ENCODE measurements at regions not wholly inside any gene's neighbourhood (a gene's known extent, or its start where the extent isn't known, plus 50 kb on each side); places are given as distances from the start of the nearest gene placed in this dataset.

GRCh38 chr14:83217492-83217891 is 1683.8 kb upstream of the SEL1L start:
- Histone ChIP-seq H3K4me3 (no peak overlapping the region), H3K27ac (ENCODE audit: low read depth in 1 of 2, low read length in 1 of 2) (no peak overlapping the region), H3K36me3 (ENCODE audit: control insufficient read depth in 4 of 4, insufficient read depth in 4 of 4, low read length in 4 of 4) (no peaks in the 10 kb centered on the region), H3K9me3 (ENCODE audit: control insufficient read depth in 4 of 4, insufficient read depth in 3 of 4, low read length in 3 of 4) (no peaks in the 10 kb centered on the region), H3K27me3 (ENCODE audit: control insufficient read depth in 3 of 3, insufficient read depth in 3 of 3, low read length in 2 of 3) (no peaks in the 10 kb centered on the region), H3K4me1 (ENCODE audit: control insufficient read depth in 5 of 5, insufficient read depth in 5 of 5, low read length in 5 of 5) (no peaks in the 10 kb centered on the region), H3K9ac (ENCODE audit: insufficient read depth in 1 of 2, low read length in 2 of 2) (no peak overlapping the region)
- TF ChIP-seq CTCF (IDR thresholded peaks at IDR 0.05; ENCODE audit: control extremely low read depth, extremely low read depth), result no peak
- ATAC-seq (ENCODE audit: insufficient read depth, low FRiP score) (no peak), DNase-seq (peak; percentile 56 to 81 (median 77))

GRCh38 chr14:83247924-83248639 is 1714.4 kb upstream of the SEL1L start:
- H3K4me3 ChIP-seq, result no peak overlapping the region
- DNase-seq (no peak), ATAC-seq (ENCODE audit: insufficient read depth, low FRiP score) (no peak)
- H3K9ac ChIP-seq (ENCODE audit: insufficient read depth in 1 of 2, low read length in 2 of 2), result no peak overlapping the region
- peaks cover 0 to 6% (median 0%) of the 10 kb centered on the region in 4 donors for H3K9me3 ChIP-seq (ENCODE audit: control insufficient read depth in 4 of 4, insufficient read depth in 3 of 4, low read length in 3 of 4)
- TF ChIP-seq CTCF (IDR thresholded peaks at IDR 0.05; ENCODE audit: control extremely low read depth, extremely low read depth), result no peak
- H3K27me3 ChIP-seq (ENCODE audit: control insufficient read depth in 3 of 3, insufficient read depth in 3 of 3, low read length in 2 of 3), result no peaks in the 10 kb centered on the region
- H3K27ac ChIP-seq (ENCODE audit: low read depth in 1 of 2, low read length in 1 of 2), result no peak overlapping the region
- H3K4me1 ChIP-seq (ENCODE audit: control insufficient read depth in 5 of 5, insufficient read depth in 5 of 5, low read length in 5 of 5), result no peaks in the 10 kb centered on the region
- H3K36me3 ChIP-seq (ENCODE audit: control insufficient read depth in 4 of 4, insufficient read depth in 4 of 4, low read length in 4 of 4), result no peaks in the 10 kb centered on the region
- 75% methylated on average over 5 of the region's 5 CpGs for WGBS, 2 donors

- Histone ChIP-seq H3K4me1 (ENCODE audit: control insufficient read depth in 5 of 5, insufficient read depth in 5 of 5, low read length in 5 of 5) (no peaks in the 10 kb centered on the region), H3K9me3 (ENCODE audit: control insufficient read depth in 4 of 4, insufficient read depth in 3 of 4, low read length in 3 of 4) (no peaks in the 10 kb centered on the region), H3K4me3 (no peak overlapping the region), H3K27me3 (ENCODE audit: control insufficient read depth in 3 of 3, insufficient read depth in 3 of 3, low read length in 2 of 3) (no peaks in the 10 kb centered on the region), H3K36me3 (ENCODE audit: control insufficient read depth in 4 of 4, insufficient read depth in 4 of 4, low read length in 4 of 4) (no peaks in the 10 kb centered on the region), H3K27ac (ENCODE audit: low read depth in 1 of 2, low read length in 1 of 2) (no peak overlapping the region), H3K9ac (ENCODE audit: insufficient read depth in 1 of 2, low read length in 2 of 2) (no peak overlapping the region)
- ATAC-seq (ENCODE audit: insufficient read depth, low FRiP score) (no peak), DNase-seq (peak in 1 of 3 donors; percentile 4)
- TF ChIP-seq CTCF (IDR thresholded peaks at IDR 0.05; ENCODE audit: control extremely low read depth, extremely low read depth), result no peak
- WGBS, 2 donors, result 78 to 83% methylated on average over 2 of the region's 2 CpGs
Measured at GRCh38 chr14:83251402-83251801, 1717.7 kb upstream of the SEL1L start.

GRCh38 chr14:83253870-83254269 is 1720.2 kb upstream of the SEL1L start:
- ATAC-seq (ENCODE audit: insufficient read depth, low FRiP score), result no peak

More at GRCh38 chr14:83253870-83254269, 1720.2 kb upstream of the SEL1L start:
- peak in 2 of 3 donors; percentile 1 to 19 for DNase-seq
- TF ChIP-seq CTCF (IDR thresholded peaks at IDR 0.05; ENCODE audit: control extremely low read depth, extremely low read depth), result no peak
- whole genome bisulfite sequencing, 2 donors, result 30 to 39% methylated on average over 2 of the region's 2 CpGs
- no peaks in the 10 kb centered on the region for H3K4me1 ChIP-seq (ENCODE audit: control insufficient read depth in 5 of 5, insufficient read depth in 5 of 5, low read length in 5 of 5)
- no peaks in the 10 kb centered on the region for H3K27me3 ChIP-seq (ENCODE audit: control insufficient read depth in 3 of 3, insufficient read depth in 3 of 3, low read length in 2 of 3)
- H3K36me3 ChIP-seq (ENCODE audit: control insufficient read depth in 4 of 4, insufficient read depth in 4 of 4, low read length in 4 of 4), result no peaks in the 10 kb centered on the region
- H3K9ac ChIP-seq (ENCODE audit: insufficient read depth in 1 of 2, low read length in 2 of 2), result no peak overlapping the region
- no peaks in the 10 kb centered on the region for H3K9me3 ChIP-seq (ENCODE audit: control insufficient read depth in 4 of 4, insufficient read depth in 3 of 4, low read length in 3 of 4)
- no peak overlapping the region for H3K27ac ChIP-seq (ENCODE audit: low read depth in 1 of 2, low read length in 1 of 2)
- no peak overlapping the region for H3K4me3 ChIP-seq
